Tibial artery (tissue), 4 donors: ENCODE measurements at regions not wholly inside any gene's neighbourhood (a gene's known extent, or its start where the extent isn't known, plus 50 kb on each side); places are given as distances from the start of the nearest gene placed in this dataset.

ENCODE experiments used
- DNase-seq, 2 donors: peaks; one replicate each; pipeline ENCODE4 v3.0.0-alpha.2; 2019
- H3K27ac ChIP-seq, 2 donors: fragments of 200-600 bp; sonication (generic) in 1 of 2; 1 replicate in 1 of 2; 2 replicates in 1 of 2; pipeline ENCODE4 v1.5.1; 2018 to 2019; ENCODE audit warnings: mild to moderate bottlenecking in 1 of 2
- H3K27me3 ChIP-seq, 2 donors: fragments of 200-600 bp; sonication (generic) in 1 of 2; one replicate each; pipeline versions ENCODE4 v1.5.1 to v1.6.0; 2016 to 2019
- H3K36me3 ChIP-seq, 3 donors: fragments of 200-600 bp; sonication (generic) in 2 of 3; one replicate each; pipeline ENCODE4 v1.5.1; 2016 to 2019; ENCODE audit warnings: mild to moderate bottlenecking in 2 of 3
- H3K4me1 ChIP-seq, 4 donors: fragments of 200-600 bp; sonication (generic) in 2 of 4; 1 replicate in 3 of 4; 2 replicates in 1 of 4; pipeline ENCODE4 v1.5.1; 2016 to 2019
- H3K4me3 ChIP-seq, 2 donors: fragments of 200-600 bp; sonication (generic) in 1 of 2; 1 replicate in 1 of 2; 2 replicates in 1 of 2; pipeline ENCODE4 v1.5.1; 2018 to 2019; ENCODE audit warnings: mild to moderate bottlenecking in 2 of 2
- H3K9me3 ChIP-seq, 3 donors: fragments of 200-600 bp; sonication (generic) in 1 of 3; one replicate each; pipeline ENCODE4 v1.5.1; 2016 to 2019
- CTCF ChIP-seq, 2 experiments: fragments of 200-600 bp in 1 of 2; fragments of 450-650 bp in 1 of 2; IDR thresholded peaks; one replicate each; pipeline ENCODE4 v1.5.1; 2017 to 2019; ENCODE audit warnings: antibody characterized with exemption in 2 of 2, mild to moderate bottlenecking in 1 of 2, moderate library complexity in 1 of 2
- intact Hi-C: fragments of 100-400 bp; cut with DNase I; formaldehyde crosslinking; loops from one replicate; pipeline ENCODE4 v1.15.0; 2023; ENCODE audit warnings: low total_unique reads

DNA sequence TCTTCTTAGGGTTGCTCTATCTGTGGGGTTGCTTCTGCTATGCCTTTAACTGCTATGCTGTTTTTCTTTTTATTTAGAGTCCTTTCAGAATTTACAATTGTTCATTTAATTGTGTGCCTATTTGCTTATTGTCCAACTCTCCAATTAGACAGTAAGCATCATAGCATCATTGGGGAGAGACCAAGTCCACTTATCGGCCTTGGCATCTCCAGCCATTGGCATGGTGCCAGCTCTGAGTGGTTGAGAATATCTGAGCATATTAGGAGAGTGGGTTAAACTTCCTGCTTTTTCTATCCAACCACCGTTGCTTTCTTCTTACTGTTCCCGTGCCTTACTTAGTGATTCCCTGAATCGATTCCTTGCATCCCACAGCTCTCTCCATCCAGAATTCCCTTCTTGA is 535.0 kb downstream of the AJAP1 start:
- Histone ChIP-seq H3K27me3 (no peaks in the 10 kb centered on the region), H3K27ac (no peak overlapping the region), H3K36me3 (no peaks in the 10 kb centered on the region), H3K9me3 (no peaks in the 10 kb centered on the region), H3K4me1 (no peaks in the 10 kb centered on the region), H3K4me3 (no peak overlapping the region)
- no peak for TF ChIP-seq CTCF (IDR thresholded peaks at IDR 0.05)
- no peak for DNase-seq
- intact Hi-C loops = no loop called here

DNA sequence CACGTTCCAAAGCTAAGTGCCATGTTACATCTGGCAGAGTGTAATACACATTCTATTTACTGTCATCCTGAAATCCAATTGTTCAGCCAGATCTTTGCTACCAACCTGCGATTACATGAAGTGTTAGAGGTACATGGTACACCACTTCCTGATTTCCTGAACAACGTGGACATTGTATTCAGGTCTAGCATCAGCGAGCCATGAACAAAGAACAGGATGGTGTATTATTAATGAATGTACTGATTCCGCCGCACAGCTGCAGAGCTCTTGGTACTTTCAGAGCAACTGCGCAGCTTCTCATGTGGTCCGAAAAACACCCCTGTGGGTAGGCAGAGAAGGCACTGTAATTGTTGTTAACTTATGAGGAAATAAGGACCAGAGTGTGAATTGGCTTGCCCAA is 511.4 kb downstream of the AJAP1 start:
- no peak for TF ChIP-seq CTCF (IDR thresholded peaks at IDR 0.05)
- intact Hi-C loops = no loop called here

DNA sequence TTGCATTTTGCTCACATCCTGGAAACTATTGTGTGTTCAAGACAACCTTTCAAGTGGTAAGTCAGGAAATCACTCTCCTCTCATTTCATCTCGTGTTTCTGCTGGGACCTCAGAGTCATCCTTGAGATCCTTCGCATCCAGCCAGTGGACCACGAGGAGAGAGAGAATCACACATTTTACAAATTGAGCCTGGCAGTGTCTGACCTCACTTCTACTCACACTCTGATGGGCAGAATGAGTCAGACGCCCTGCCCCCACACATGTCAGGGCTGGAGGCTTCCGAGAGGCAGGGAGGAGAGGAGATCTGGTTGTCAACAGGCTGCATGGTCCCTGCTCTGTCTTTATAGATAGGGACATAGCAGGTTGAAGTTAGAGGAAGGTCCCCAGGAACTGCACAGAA is 509.7 kb downstream of the AJAP1 start:
- no peak for TF ChIP-seq CTCF (IDR thresholded peaks at IDR 0.05)
- Histone ChIP-seq H3K36me3 (no peaks in the 10 kb centered on the region), H3K27ac (no peak overlapping the region), H3K4me1 (no peaks in the 10 kb centered on the region), H3K4me3 (no peak overlapping the region), H3K9me3 (no peaks in the 10 kb centered on the region), H3K27me3 (peaks cover 0 to 13% of the 10 kb centered on the region in 2 donors)
- no peak for DNase-seq
- intact Hi-C loops = no loop called here

More for the DNA sequence above, 511.4 kb downstream of the AJAP1 start:
- Histone ChIP-seq H3K4me3 (no peak overlapping the region), H3K27ac (no peak overlapping the region), H3K27me3 (peaks cover 0 to 13% of the 10 kb centered on the region in 2 donors), H3K36me3 (no peaks in the 10 kb centered on the region), H3K4me1 (no peaks in the 10 kb centered on the region), H3K9me3 (peaks cover 0 to 5% (median 0%) of the 10 kb centered on the region in 3 donors)
- DNase-seq = no peak

DNA sequence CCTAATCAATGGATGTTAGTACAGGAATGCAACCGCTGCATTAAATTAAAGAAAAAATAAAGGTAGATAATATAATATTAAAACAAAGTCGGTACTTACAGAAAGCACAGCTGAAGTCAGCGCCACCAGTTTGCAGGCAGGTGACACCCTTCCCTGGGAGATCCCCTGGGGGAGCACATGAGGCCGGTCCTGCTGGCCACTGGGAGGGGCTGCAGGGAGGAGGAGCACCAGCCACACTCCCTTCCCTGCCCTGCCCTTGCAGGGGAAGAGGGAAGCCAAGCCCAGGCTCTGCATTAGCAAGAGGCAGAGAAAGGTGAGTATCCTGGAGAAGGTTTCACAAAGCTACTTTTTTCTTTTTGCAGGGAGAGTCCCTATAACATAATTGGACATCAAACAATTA is 507.0 kb downstream of the AJAP1 start:
- Histone ChIP-seq H3K9me3 (no peaks in the 10 kb centered on the region), H3K27me3 (peaks cover 0 to 19% of the 10 kb centered on the region in 2 donors), H3K36me3 (no peaks in the 10 kb centered on the region), H3K27ac (no peak overlapping the region), H3K4me1 (no peaks in the 10 kb centered on the region), H3K4me3 (no peak overlapping the region)
- TF ChIP-seq CTCF (IDR thresholded peaks at IDR 0.05) = no peak
- intact Hi-C loops = no loop called here
- DNase-seq = no peak

DNA sequence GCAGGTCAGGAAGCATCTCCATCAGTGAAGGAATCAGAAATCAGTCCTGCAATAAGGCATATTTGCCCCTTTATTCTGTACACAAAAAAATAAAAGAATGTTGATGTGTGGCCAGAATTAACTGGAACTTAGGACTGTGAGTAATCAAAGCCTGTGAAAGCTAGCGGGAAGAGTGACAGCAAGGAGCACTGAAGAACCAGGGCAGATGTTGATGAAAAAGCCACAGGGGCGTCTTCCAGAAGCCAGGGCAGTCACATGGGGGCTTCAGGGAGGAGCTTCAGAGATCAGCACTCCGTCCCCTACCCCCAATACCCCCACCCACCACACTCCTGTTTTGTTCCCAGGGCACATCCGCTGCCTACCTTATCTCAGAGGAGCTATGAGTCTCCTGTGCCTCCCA is 502.8 kb downstream of the AJAP1 start:
- Histone ChIP-seq H3K27me3 (peaks cover 0 to 8% of the 10 kb centered on the region in 2 donors), H3K36me3 (no peaks in the 10 kb centered on the region), H3K4me1 (no peaks in the 10 kb centered on the region), H3K9me3 (peaks cover 0 to 7% (median 0%) of the 10 kb centered on the region in 3 donors), H3K4me3 (no peak overlapping the region), H3K27ac (no peak overlapping the region)
- DNase-seq = no peak
- no peak for TF ChIP-seq CTCF (IDR thresholded peaks at IDR 0.05)
- intact Hi-C loops = no loop called here
